GM23338 (cell line): ENCODE measurements at regions not wholly inside any gene's neighbourhood (a gene's known extent, or its start where the extent isn't known, plus 50 kb on each side); places are given as distances from the start of the nearest gene placed in this dataset.

Experiments used
- CTCF ChIP-seq, 2 experiments: fragments of 200-600 bp in 1 of 2; sonication (generic) in 1 of 2; conservative IDR thresholded peaks; 2 replicates each; pipeline versions ENCODE4 v1.5.1 to v1.6.1; 2016 to 2017; ENCODE audit warnings: antibody characterized with exemption in 2 of 2, low read depth in 2 of 2, mild to moderate bottlenecking in 2 of 2, moderate library complexity in 1 of 2
- EZH2 ChIP-seq: fragments of 200-600 bp; sonication (generic); IDR thresholded peaks from one replicate; pipeline ENCODE4 v1.8.0; 2017; ENCODE audit warnings: antibody characterized with exemption, mild to moderate bottlenecking, low read depth; ENCODE audit not compliant: unreplicated experiment
- NANOG ChIP-seq: IDR thresholded peaks from 2 replicates; pipeline ENCODE4 v1.6.1; 2016; ENCODE audit warnings: antibody characterized with exemption, borderline replicate concordance
- POLR2AphosphoS5 ChIP-seq: IDR thresholded peaks from 2 replicates; pipeline ENCODE4 v1.6.1; 2016; ENCODE audit warnings: antibody characterized with exemption, low read depth

DNA sequence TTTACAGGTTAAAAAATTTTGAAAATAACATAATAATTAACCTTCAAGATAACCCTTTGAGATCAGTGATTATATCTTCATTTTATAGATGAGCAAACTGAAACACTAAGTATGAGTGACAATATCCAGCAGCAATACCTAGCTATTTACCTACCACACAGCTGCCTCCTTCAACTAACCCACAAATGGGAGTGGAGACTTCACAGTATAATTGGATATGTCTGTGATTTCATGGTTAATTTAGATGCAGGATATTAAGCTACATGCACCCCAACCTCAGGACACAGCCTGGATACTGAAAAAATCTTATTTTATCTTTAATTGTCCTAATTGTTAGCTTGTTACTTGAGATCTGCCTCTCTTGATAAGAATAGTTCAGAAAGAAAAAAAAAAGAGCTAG, 297.2 kb upstream of the ANO5 start:
- TF ChIP-seq POLR2AphosphoS5, result no peak
- no peak for TF ChIP-seq CTCF (conservative IDR thresholded peaks at IDR 0.05; ENCODE audit: low read depth in 2 of 2)
- TF ChIP-seq EZH2, result no peak
- no peak for TF ChIP-seq NANOG
